ENCODE measurements at regions not wholly inside any gene's neighbourhood (a gene's known extent, or its start where the extent isn't known, plus 50 kb on each side); places are given as distances from the start of the nearest gene placed in this dataset.

- TF ChIP-seq TAF1 (IDR thresholded peaks at IDR 0.05; ENCODE audit: borderline replicate concordance, insufficient read depth, low read length) = no peak
- TF ChIP-seq POLR2AphosphoS5 (IDR thresholded peaks at IDR 0.05; ENCODE audit: low read depth, low read length) = no peak
- TF ChIP-seq SIN3A (IDR thresholded peaks at IDR 0.05; ENCODE audit: borderline replicate concordance, insufficient read depth, low read length) = no peak
- TF ChIP-seq REST (IDR thresholded peaks at IDR 0.05; ENCODE audit: insufficient read depth in 1 of 2, low read depth in 2 of 2, low read length in 2 of 2) = no peak
These were observed 58.3 kb upstream of the UPP2 start for GRCh38 chr2:158043181-158043948.
